NB4 (cell line): ENCODE measurements at regions not wholly inside any gene's neighbourhood (a gene's known extent, or its start where the extent isn't known, plus 50 kb on each side); places are given as distances from the start of the nearest gene placed in this dataset.
"Not testable (repeated sequence)": the region's sequence is repeated elsewhere in the genome, so short reads cannot be mapped to it uniquely, and the experiment has no call there.

Experiments used
- CTCF ChIP-seq: IDR thresholded peaks from one replicate; pipeline ENCODE4 v1.5.1; 2012; ENCODE audit warnings: low read depth, low read length
- POLR2A ChIP-seq: IDR thresholded peaks from 2 replicates; pipeline ENCODE4 v1.6.1; 2011; ENCODE audit warnings: mild to moderate bottlenecking; ENCODE audit not compliant: insufficient read length; ENCODE audit errors: extremely low read depth

- TF ChIP-seq CTCF, POLR2A: not testable (repeated sequence)
Measured at GRCh38 chr10:108033518-108033917, 869.0 kb upstream of the SORCS1 start.
